ENCODE measurements at regions not wholly inside any gene's neighbourhood (a gene's known extent, or its start where the extent isn't known, plus 50 kb on each side); places are given as distances from the start of the nearest gene placed in this dataset.
"Not testable (repeated sequence)": the region's sequence is repeated elsewhere in the genome, so short reads cannot be mapped to it uniquely, and the experiment has no call there.

- TF ChIP-seq, protein P1, sequence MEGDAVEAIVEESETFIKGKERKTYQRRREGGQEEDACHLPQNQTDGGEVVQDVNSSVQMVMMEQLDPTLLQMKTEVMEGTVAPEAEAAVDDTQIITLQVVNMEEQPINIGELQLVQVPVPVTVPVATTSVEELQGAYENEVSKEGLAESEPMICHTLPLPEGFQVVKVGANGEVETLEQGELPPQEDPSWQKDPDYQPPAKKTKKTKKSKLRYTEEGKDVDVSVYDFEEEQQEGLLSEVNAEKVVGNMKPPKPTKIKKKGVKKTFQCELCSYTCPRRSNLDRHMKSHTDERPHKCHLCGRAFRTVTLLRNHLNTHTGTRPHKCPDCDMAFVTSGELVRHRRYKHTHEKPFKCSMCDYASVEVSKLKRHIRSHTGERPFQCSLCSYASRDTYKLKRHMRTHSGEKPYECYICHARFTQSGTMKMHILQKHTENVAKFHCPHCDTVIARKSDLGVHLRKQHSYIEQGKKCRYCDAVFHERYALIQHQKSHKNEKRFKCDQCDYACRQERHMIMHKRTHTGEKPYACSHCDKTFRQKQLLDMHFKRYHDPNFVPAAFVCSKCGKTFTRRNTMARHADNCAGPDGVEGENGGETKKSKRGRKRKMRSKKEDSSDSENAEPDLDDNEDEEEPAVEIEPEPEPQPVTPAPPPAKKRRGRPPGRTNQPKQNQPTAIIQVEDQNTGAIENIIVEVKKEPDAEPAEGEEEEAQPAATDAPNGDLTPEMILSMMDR (conservative IDR thresholded peaks at IDR 0.05): no peak
- H3K9me3 Mint-ChIP-seq: no peaks in the 10 kb centered on the region
- H3K36me3 Mint-ChIP-seq: no peaks in the 10 kb centered on the region
Observed at GRCh38 chrX:104392350-104392749, 137.6 kb upstream of the ESX1 start.

GRCh38 chrX:104391906-104392305 lies 137.2 kb upstream of the ESX1 start:
- TF ChIP-seq, protein P1 (conservative IDR thresholded peaks at IDR 0.05): no peak
- Mint-ChIP-seq H3K36me3 (no peaks in the 10 kb centered on the region), H3K27me3 (no peaks in the 10 kb centered on the region), H3K4me3 (no peak overlapping the region), H3K4me1 (ENCODE audit: unreplicated experiment) (no peaks in the 10 kb centered on the region), H3K9me3 (no peaks in the 10 kb centered on the region), H3K27ac (no peak overlapping the region)
- no peak for DNase-seq (ENCODE audit: extremely low spot score, unreplicated experiment)

More at GRCh38 chrX:104392350-104392749, 137.6 kb upstream of the ESX1 start:
- Mint-ChIP-seq H3K27ac (no peak overlapping the region), H3K4me3 (no peak overlapping the region), H3K4me1 (ENCODE audit: unreplicated experiment) (no peaks in the 10 kb centered on the region), H3K27me3 (no peaks in the 10 kb centered on the region)
- no peak for DNase-seq (ENCODE audit: extremely low spot score, unreplicated experiment)

GRCh38 chrX:104376937-104377336 lies 122.2 kb upstream of the ESX1 start:
- H3K27ac Mint-ChIP-seq: no peak overlapping the region
- no peaks in the 10 kb centered on the region for H3K36me3 Mint-ChIP-seq
- H3K9me3 Mint-ChIP-seq: peaks cover 10% of the 10 kb centered on the region

GRCh38 chrX:104372547-104372946 lies 117.8 kb upstream of the ESX1 start:
- TF ChIP-seq, protein P1 (conservative IDR thresholded peaks at IDR 0.05): no peak
- H3K4me1 Mint-ChIP-seq (ENCODE audit: unreplicated experiment): no peaks in the 10 kb centered on the region
- H3K27ac Mint-ChIP-seq: no peak overlapping the region
- no peak overlapping the region for H3K4me3 Mint-ChIP-seq
- H3K36me3 Mint-ChIP-seq: no peaks in the 10 kb centered on the region
- DNase-seq (ENCODE audit: extremely low spot score, unreplicated experiment): no peak
- H3K9me3 Mint-ChIP-seq: peaks cover 8% of the 10 kb centered on the region
- H3K27me3 Mint-ChIP-seq: no peaks in the 10 kb centered on the region

More at GRCh38 chrX:104376937-104377336, 122.2 kb upstream of the ESX1 start:
- Mint-ChIP-seq H3K4me3 (no peak overlapping the region), H3K27me3 (no peaks in the 10 kb centered on the region), H3K4me1 (ENCODE audit: unreplicated experiment) (no peaks in the 10 kb centered on the region)
- TF ChIP-seq, protein P1 (conservative IDR thresholded peaks at IDR 0.05): no peak
- no peak for DNase-seq (ENCODE audit: extremely low spot score, unreplicated experiment)

DNA sequence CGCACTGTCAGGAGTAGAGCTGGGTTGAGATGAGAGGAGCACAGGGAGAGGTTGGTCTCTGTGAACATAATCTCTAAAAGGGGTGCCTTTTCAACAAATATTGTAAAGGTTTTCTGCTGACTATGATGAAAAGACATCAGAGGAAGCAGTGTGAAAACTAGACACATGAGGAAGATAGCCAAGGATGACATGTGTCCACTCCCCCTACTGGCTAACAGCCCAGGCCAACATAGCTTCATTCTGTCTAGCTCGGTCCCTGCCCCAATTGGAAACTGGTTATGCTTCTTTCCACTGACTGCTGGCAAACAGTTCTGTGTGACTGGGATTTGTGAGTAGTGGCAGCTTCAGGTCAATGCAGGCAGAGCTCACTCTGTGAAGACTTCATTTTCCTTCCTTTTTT lies 115.4 kb upstream of the ESX1 start:
- no peak for DNase-seq (ENCODE audit: extremely low spot score, unreplicated experiment)
- Mint-ChIP-seq H3K9me3 (peaks cover 4% of the 10 kb centered on the region), H3K4me1 (ENCODE audit: unreplicated experiment) (no peaks in the 10 kb centered on the region), H3K27ac (no peak overlapping the region), H3K36me3 (no peaks in the 10 kb centered on the region), H3K4me3 (no peak overlapping the region), H3K27me3 (peaks cover 4% of the 10 kb centered on the region)
- TF ChIP-seq, protein P1 (conservative IDR thresholded peaks at IDR 0.05): peak; percentile 39

DNA sequence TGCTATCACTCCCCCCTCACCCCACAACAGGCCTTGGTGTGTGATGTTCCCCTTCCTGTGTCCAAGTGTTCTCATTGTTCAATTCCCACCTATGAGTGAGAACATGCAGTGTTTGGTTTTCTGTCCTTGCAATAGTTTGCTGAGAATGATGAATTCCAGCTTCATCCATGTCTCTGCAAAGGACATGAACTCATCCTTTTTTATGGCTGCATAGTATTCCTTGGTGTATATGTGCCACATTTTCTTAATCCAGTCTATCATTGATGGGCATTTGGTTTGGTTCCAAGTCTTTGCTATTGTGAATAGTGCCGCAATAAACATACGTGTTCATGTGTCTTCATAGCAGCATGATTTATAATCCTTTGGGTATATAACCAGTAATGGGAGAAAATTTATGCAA lies 106.0 kb upstream of the ESX1 start:
- H3K4me3 Mint-ChIP-seq; DNase-seq (ENCODE audit: extremely low spot score, unreplicated experiment); H3K36me3 Mint-ChIP-seq; H3K4me1 Mint-ChIP-seq (ENCODE audit: unreplicated experiment); H3K27me3 Mint-ChIP-seq; H3K27ac Mint-ChIP-seq: not testable (repeated sequence)
- peaks cover 10% of the 10 kb centered on the region for H3K9me3 Mint-ChIP-seq

All from type B pancreatic cell (in vitro differentiated cells).